ENCODE measurements at regions not wholly inside any gene's neighbourhood (a gene's known extent, or its start where the extent isn't known, plus 50 kb on each side); places are given as distances from the start of the nearest gene placed in this dataset.

DNA sequence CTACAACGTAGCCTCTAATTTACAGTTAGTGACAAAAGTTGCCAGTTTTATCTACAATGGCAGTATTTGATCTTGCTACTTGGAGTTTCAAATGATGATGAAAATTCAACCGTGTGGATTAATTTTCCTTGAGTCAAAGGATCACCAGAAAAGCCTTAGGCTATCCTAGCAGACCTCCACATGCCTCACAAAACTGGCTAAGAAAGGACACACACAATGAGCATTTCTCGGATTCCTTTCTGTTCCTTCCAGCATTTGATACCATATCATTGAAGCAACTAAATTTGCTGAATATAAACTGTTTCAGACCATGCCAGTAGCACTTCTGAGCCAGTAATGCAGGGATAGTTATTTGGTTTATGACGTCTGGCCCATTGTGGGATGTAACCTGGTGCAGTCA, 587.4 kb upstream of the MDFIC2 start:
- no peak for DNase-seq (ENCODE audit: extremely low read depth, low read depth, low spot score)

DNA sequence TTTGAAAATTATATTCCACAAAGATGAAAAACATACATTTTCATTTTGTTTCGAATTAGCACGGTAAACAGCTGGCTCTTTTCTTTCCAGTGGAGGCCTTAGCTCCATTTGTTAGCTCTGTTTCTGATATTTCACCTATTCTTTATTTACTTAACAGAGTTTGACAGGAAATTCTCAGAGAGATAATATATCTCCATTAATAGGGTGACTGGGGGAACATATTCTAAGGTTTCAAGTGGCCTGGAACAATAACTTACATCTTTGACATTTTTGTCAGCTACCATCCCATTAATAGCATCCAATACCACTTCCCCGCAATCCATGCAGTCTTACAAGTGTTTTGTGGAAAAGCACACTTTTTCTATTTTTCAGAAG, 577.6 kb upstream of the MDFIC2 start:
- DNase-seq (ENCODE audit: extremely low read depth, low read depth, low spot score), result no peak

DNA sequence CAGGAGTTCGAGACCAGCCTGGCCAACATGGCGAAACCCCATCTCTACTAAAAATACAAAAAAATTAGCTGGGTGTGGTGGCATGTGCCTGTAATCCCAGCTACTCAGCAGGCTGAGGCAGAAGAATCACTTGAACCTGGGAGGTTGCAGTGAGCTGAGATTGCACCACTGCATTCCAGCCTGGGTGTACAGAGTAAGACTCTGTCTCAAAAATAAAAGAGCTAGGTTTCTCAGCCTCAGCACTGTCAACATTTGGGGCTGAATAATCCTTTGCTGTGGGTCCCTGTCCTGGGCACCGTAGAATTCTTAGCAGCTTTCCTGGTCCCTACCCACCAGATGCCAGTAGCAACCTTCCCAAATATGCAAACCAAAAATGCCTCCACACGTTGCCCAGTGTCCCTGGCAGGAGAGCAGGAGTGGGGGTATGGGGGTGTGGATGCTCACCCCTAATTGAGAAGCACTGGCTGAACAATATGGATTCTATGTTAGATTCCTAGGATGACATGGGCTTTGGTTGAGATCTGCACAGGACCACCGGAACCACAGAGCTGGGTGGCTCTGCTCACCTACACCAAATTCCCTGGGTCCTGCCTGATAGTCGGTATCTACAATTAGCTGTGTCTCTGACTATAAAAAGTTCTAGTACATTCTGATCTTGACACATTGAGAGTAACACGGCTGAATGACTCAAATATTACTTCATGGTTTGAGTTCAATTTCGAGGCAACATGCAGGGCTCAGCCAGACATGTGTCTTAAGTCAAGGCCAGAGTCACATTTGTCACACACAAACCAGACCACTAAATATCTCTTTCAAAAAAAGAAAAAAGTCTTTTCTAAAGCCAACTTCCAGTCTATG, 577.0 kb upstream of the MDFIC2 start:
- DNase-seq (ENCODE audit: extremely low read depth, low read depth, low spot score), result no peak

DNA sequence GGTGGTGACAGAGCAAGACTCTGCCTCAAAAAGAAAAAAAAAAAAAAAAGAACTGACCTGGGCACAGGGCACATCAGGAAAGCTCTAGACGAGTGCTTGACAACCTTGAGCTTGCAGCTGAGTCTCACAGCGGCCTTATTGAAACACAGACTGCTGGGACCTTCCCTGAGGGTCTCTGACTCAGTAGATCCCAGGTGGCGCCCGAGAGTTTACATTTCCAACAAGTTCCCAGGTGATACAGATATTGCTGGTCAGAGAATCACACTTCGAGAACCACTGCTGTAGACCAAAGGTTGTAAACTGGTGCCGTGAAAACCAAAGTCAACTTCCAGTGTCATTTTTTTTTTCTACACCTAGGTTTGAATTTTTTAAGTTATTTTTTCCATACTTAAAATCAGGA, 573.2 kb upstream of the MDFIC2 start:
- no peak for DNase-seq (ENCODE audit: extremely low read depth, low read depth, low spot score)

DNA sequence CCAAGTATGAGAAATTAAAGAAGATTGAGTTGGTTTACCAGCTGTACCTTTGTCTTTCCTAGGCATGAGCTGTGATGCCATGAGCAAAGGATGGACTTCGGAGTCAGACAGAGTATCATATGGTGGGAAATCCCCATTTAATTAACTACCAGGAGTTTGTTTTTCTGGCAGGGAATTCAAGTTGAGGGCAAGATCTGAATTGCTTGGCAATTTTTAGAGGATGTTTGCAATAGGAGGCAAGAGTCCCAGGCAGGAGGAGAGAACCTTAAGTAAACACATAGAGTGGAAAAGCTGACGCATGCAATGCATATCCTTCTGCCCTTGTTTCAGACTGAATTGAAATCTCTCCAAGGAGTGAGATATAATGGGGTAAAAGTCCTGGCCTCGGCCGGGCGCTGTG, 569.7 kb upstream of the MDFIC2 start:
- no peak for DNase-seq (ENCODE audit: extremely low read depth, low read depth, low spot score)

DNA sequence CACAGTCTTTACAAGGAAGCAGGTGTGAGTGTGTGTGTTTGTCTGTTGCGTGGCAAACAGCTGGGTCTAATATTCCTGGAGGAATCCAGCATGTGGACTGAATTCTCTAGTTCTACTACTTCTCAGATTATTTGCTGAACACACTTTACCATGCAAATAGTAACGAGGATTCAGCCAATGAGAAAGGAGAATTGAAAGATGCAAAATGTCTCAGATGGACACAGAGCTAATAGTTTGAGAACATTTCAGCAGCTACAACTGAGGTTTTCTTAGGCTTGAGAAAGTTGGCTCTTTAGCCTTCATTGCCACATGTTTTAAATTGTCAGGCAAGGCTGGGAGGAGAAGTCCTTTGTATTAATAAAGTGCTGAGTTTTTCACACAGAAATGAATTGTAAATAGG, 568.0 kb upstream of the MDFIC2 start:
- DNase-seq (ENCODE audit: extremely low read depth, low read depth, low spot score), result no peak

DNA sequence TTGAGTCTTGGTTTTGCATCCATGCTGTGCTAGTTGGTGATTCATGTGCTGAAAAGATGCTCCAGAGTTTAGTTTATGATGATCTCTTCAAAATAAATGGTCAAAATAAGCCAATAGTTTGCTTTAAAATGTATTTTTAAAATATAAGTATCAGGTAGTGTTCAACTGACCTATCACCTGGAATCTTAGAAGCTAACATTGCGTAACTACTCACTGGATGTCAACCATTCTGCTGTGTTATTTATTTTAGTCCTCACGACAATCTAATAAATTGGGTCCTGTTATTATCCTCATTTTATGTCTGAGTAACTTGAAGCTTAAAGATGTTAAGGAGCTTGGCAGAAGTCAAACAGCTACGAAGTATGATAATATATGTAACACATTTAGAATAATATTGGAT, 563.7 kb upstream of the MDFIC2 start:
- DNase-seq (ENCODE audit: extremely low read depth, low read depth, low spot score), result no peak

DNA sequence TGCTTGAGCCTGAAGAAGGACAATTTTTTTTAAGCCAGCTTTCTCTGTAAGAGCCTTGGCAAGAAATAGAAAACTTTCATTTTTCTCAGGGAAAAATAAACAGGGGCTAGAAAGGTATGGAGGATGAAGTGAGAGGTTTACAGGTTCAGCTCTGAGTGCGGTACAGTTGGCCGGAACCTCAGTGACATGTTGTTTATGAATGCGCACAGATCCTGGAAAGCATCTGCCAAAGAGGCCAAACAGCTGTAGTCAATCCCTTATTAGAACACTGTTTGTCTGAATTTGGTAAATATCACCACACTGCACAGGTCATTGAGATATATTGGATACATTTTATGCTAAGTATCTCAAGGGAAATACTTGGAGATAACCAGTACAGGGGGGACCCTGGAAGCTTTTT, 561.8 kb upstream of the MDFIC2 start:
- DNase-seq (ENCODE audit: extremely low read depth, low read depth, low spot score), result no peak

DNA sequence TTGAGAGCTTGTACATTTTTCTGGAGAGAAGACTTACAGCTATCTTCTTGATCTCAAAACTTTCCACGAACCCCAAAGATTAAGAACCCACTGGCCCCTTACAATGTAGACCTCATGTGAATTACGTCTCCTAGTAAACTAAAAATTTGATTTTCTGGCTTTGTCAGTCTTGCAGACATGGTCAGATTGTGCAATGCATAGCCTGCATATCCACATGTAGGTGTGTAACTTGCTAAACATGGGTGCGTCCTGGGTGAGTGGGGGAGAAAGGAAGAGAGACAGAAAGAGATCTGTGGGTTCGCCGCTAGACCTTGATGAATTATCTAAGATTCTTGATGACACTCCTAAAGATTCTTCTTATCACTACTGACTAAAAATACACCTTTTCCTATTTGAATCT, 561.2 kb upstream of the MDFIC2 start:
- no peak for DNase-seq (ENCODE audit: extremely low read depth, low read depth, low spot score)

DNA sequence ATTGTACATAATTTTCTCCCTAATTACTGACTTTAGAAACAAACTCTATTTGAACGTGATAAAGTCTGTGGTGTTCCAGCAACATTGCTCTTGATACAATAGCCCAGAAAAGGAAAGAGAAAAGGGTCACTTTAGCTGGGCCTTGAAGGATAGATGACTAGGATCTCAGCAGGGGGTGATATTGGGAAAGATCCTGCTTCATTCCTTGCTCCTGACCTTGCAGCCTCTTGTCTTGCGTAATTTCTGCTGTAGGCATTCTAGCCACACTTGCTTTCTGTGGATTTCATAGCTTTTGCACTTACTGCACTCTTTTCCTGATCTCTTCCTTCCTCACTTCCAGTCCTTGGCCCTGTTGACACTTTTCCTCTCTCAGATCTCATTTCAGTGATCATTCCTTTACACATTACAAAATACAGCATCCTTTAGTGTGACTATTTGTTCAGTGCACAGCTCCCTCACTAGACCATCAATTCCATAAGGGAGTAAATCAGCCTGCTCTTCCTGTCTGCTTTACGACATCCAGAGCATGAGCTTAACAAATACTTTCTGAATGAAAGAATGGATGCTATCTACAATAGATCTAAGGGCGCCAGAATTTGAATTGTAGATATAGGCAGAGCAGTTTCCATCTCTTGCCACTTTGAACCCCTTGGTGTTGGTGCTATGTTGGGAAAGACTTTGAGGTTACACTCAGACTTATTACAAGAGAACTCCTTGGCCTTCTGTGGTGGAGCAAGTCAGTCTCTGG, 559.6 kb upstream of the MDFIC2 start:
- DNase-seq (ENCODE audit: extremely low read depth, low read depth, low spot score), result no peak

DNA sequence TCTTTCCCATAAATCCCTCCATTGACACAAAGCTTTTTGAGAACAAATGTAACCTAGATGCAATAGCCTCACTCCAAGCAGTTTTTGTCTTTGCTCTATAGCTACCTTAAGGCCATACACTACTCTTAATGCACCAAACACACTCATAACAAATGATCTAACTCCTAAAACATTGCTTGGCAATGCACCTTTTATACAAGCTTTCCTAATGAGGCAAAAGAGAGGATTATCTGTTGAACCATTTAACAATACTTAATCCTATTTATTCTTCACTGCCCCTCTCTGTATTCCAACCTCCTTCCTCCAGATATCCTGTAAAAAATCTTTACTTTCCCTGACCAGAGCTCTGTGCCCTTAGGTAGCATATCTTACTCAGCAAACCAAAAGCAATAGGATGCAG, 558.1 kb upstream of the MDFIC2 start:
- DNase-seq (ENCODE audit: extremely low read depth, low read depth, low spot score), result no peak

DNA sequence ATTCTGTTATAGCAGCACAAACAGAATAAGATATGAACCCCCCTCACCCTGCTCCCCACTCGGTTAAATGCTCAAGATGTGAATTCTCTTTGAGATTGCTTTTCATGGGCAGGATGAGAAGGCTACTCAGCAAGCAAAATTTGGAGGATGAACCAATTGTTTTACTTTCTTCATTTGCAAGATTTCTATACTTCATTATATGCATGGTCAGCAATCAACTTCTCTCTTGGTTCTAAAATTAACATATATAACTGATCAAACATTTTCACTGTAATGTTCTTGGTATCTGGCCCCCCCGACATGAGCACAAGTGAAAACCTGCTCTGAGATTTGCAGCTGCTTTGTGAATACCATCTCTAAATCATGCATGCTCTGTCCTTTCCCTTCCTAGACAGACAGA, 556.1 kb upstream of the MDFIC2 start:
- no peak for DNase-seq (ENCODE audit: extremely low read depth, low read depth, low spot score)

DNA sequence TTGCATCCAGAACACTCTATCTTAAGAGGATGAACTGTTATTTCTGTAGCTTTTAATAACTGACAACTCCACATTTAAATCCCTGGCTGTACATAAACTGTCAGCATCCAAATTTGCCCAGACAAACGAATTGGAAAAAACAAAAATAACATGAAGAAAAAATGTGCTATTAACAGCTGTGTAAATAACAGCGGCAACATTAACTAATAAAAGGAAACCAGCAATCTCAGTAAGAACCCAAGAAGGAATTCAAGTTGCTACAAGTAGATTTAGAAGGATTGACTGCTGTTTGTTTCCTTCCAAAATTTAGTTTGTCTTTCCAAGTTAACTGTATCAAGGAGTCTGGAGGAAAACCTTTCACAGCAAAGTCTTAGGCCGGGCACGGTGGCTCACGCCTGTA, 550.6 kb upstream of the MDFIC2 start:
- DNase-seq (ENCODE audit: extremely low read depth, low read depth, low spot score), result no peak

DNA sequence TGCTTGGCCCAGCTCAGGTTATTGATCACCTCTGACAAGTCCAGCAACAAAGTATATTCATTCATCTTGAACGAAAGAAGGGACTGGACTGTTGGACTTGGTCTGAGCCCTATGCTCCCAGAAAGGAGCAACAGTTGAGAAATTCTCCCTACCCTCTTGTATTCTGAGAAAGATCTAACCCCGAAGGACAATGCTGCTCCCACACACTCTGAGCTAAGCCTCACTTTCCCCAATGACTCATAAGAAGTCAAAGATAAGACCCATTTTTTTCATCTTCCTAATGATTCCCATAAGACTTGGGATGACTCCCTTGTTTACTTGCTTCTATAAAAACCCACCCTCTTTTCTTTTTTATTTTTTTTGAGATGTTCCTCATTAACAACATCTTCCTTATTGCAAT, 549.4 kb upstream of the MDFIC2 start:
- DNase-seq (ENCODE audit: extremely low read depth, low read depth, low spot score), result no peak

DNA sequence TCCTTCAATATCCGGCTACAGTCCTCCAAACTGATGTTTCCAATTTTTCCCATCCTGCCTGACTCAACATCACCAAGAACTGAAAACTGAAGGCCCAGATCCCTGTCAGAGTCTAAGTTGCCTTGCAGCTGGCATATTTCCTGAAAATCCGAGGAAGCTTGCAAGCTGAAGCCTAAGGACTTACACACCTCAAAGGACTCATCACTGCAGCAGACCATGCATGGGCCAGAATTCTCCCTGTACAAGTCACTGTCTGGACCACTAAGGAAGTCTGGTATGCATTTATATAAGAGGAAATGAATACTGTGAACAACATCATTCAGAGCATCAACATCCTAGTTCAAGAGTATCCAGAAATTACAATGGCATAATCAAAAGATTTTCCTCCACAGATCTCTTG, 548.8 kb upstream of the MDFIC2 start:
- DNase-seq (ENCODE audit: extremely low read depth, low read depth, low spot score), result no peak

DNA sequence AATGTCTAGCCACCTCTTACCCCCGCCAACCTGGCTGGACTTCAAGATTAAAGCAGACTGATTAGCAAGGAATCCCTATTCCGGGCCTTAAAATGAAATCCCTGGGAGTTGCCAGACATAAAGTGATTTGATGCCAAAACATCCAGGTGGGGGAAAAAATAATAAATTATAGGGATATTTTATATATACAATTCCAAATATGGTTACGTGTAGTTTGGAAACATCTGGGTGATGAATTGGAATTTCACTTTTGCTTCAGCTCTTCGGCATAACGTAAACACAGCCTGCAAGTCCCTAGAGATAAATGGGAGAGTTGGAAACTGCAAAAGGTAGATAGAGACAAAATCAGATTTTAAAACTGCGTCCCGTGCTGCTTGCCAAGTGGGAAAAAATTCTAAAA, 545.5 kb upstream of the MDFIC2 start:
- DNase-seq (ENCODE audit: extremely low read depth, low read depth, low spot score), result no peak

DNA sequence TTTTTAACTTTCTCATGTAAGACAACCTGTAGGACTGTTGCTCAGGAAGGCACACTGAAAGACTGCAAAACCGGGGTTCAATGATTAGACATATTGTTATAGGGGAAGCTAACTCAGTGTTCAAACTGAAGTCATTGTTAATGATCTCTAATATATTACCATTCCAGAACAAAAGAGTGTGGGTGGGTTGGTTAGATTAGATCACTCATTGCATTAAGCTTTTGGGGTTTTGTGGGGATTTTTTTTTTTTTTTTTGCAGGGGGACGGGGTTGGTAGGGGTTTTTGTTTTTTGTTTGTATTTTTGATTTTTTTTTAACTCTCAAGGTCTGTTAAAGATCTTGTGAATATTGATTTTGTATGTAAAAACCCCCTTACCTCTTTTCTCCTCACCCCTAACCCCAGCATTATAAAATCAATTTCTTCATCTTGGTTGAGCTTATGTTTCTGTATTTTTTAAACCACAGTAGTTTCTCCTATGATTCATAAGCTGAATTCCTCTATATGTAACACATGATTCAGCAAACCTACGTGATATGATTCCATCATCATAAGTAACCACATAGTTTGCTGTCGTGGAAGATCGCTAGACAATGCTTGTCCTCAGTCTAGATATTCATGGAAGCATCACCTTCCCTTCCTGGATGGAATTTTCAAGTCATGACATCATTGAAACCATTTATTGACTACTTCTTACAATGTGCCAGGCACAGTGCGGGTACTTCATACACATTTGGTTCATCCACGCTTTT, 544.1 kb upstream of the MDFIC2 start:
- no peak for DNase-seq (ENCODE audit: extremely low read depth, low read depth, low spot score)

DNA sequence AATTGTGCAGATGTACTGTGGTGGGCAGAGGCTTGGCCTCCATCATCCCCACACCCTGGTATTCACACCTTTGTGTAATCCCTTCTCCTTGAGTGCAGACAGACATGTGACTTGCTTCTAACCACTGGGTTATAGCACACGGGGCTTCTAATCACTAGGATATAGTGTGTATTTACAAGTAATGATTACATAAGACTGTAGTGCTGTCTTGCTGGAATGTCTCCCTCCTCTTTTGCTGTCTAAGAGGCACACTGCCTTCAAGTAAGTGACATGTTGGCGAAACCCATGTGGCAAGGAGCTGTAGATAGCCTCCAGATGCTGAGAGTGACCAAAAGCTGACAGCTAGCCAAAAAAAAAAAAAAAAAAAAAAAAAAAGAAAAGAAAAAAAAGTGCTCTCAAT, 542.7 kb upstream of the MDFIC2 start:
- no peak for DNase-seq (ENCODE audit: extremely low read depth, low read depth, low spot score)

DNA sequence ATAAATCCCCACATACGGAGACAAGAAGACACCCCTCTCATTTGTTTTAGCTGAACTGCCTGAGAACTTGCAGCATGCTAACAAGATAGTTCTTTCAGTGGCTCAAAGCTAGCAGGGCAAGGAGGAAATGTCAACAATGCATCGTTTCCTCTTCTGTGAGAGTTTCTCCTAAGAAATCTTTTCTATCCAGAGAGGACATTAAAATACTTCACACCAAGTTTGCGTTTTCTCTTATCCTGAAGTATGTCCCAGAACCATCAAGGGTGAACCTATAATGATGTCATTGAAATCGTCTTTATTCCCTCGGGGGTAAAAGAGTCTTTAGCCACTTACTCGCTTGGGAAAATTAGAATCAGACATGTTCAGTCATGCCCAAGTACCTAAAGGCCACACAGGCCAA, 541.7 kb upstream of the MDFIC2 start:
- peak; percentile 31 for DNase-seq (ENCODE audit: extremely low read depth, low read depth, low spot score)

DNA sequence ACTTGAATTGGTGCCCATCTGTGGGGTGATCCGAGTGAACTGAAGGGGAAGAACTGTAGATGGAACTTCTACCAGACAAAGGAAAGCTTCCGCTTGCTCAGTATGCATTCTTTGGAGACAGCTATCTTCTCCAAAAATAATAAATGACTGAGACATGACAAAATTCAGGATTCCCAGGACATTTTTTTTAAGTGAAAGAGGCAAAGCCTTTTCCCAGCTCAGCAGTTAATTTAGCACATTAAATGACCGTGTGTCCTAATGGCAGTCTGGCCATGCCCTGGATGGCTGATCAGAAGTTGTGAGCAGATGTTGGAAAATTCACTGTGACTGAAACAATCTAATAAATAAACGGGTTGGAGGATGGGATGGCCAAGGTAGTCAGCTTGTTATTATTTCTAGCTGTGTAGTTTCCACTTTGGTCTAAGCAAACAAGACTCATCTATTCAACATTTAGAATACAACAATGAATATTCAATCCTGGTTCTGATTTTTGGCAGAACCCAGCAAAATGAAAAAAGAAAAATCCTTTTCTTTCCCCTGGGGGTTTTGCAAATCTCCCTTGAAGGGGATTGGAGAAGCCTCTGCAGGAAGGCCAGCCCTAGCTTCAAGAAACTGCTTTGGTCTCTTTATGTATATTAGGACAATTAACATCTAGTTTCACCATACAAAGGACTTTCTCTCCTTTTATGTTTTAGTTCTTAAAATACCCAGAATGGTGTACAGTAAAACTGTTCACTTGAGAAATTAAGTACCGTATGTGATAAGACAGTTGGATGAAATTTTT, 540.9 kb upstream of the MDFIC2 start:
- no peak for DNase-seq (ENCODE audit: extremely low read depth, low read depth, low spot score)

Measured in glomerular endothelial cell (primary cell).